Neural cell (in vitro differentiated cells): ENCODE measurements at regions not wholly inside any gene's neighbourhood (a gene's known extent, or its start where the extent isn't known, plus 50 kb on each side); places are given as distances from the start of the nearest gene placed in this dataset.

ENCODE experiments used
- H2AFZ ChIP-seq: fragments of 200-600, 300-800 bp; sonication (generic), shearing (Covaris generic); 2 replicates; pipeline ENCODE4 v1.6.0; 2014; ENCODE audit warnings: low read depth, mild to moderate bottlenecking, antibody characterized with exemption, low read length, moderate library complexity
- H3F3A ChIP-seq: fragments of 200-600 bp; shearing (Covaris generic); 2 replicates; pipeline ENCODE4 v1.6.1; 2016; ENCODE audit warnings: mild to moderate bottlenecking, moderate library complexity, mixed read lengths, antibody characterized with exemption, low read length; ENCODE audit not compliant: insufficient read depth, poor library complexity, severe bottlenecking
- H3K27ac ChIP-seq: fragments of 200-600, 300-800 bp; sonication (generic), shearing (Covaris generic); 2 replicates; pipeline ENCODE4 v1.5.1; 2014; ENCODE audit warnings: mild to moderate bottlenecking, low read length, moderate library complexity
- H3K27me3 ChIP-seq: fragments of 300-800, 200-600 bp; sonication (generic), shearing (Covaris generic); 2 replicates; pipeline ENCODE4 v1.6.0; 2014; ENCODE audit warnings: mild to moderate bottlenecking, low read depth, low read length, moderate library complexity; ENCODE audit not compliant: insufficient read depth
- H3K36me3 ChIP-seq: fragments of 300-800, 200-600 bp; sonication (generic), shearing (Covaris generic); 2 replicates; pipeline ENCODE4 v1.5.1; 2014; ENCODE audit warnings: mild to moderate bottlenecking, antibody characterized with exemption, low read length, moderate library complexity; ENCODE audit not compliant: insufficient read depth
- H3K4me2 ChIP-seq: fragments of 300-800, 200-600 bp; sonication (generic), shearing (Covaris generic); 2 replicates; pipeline ENCODE4 v1.6.0; 2014; ENCODE audit warnings: mild to moderate bottlenecking, low read length
- H3K4me3 ChIP-seq: fragments of 300-800, 200-600 bp; sonication (generic), shearing (Covaris generic); 2 replicates; pipeline ENCODE4 v1.5.1; 2014; ENCODE audit warnings: mild to moderate bottlenecking, low read length, moderate library complexity
- H3K79me2 ChIP-seq: fragments of 200-600 bp; shearing (Covaris generic); replicated peaks from 2 replicates; pipeline ENCODE4 v1.6.0; 2014; ENCODE audit warnings: mild to moderate bottlenecking, low read length, moderate library complexity; ENCODE audit not compliant: insufficient read depth
- H3K9ac ChIP-seq: fragments of 300-800, 200-600 bp; sonication (generic), shearing (Covaris generic); 2 replicates; pipeline ENCODE4 v1.6.1; 2016; ENCODE audit warnings: mild to moderate bottlenecking, low read length, mixed read lengths
- H3K9me2 ChIP-seq: fragments of 200-600 bp; shearing (Covaris generic); 2 replicates; pipeline ENCODE4 v1.6.1; 2016; ENCODE audit warnings: mild to moderate bottlenecking, low read length, mixed read lengths; ENCODE audit not compliant: insufficient read depth
- H3K9me3 ChIP-seq: fragments of 200-600, 300-800 bp; sonication (generic), shearing (Covaris generic); 2 replicates; pipeline ENCODE4 v1.6.1; 2016; ENCODE audit warnings: mild to moderate bottlenecking, mixed run types, low read length, moderate library complexity, mixed read lengths
- H4K20me1 ChIP-seq: fragments of 200-600 bp; shearing (Covaris generic); 2 replicates; pipeline ENCODE4 v1.6.1; 2016; ENCODE audit warnings: mild to moderate bottlenecking, mixed run types; ENCODE audit not compliant: insufficient read depth
- EP300 ChIP-seq: fragments of 450-650 bp; conservative IDR thresholded peaks from 2 replicates; pipeline ENCODE4 v1.6.1; 2014; ENCODE audit warnings: antibody characterized with exemption, mild to moderate bottlenecking, moderate library complexity; ENCODE audit not compliant: poor library complexity, severe bottlenecking
- EZH2 ChIP-seq: fragments of 200-600, 300-800 bp; shearing (Covaris generic), sonication (generic); IDR thresholded peaks from 2 replicates; pipeline ENCODE4 v1.6.1; 2014; ENCODE audit warnings: antibody characterized with exemption, low read length, borderline replicate concordance, mild to moderate bottlenecking; ENCODE audit not compliant: insufficient read depth, poor library complexity, severe bottlenecking
- MXI1 ChIP-seq: fragments of 450-650 bp; conservative IDR thresholded peaks from 2 replicates; pipeline ENCODE4 v1.6.1; 2014; ENCODE audit warnings: antibody characterized with exemption, mild to moderate bottlenecking; ENCODE audit not compliant: poor library complexity, severe bottlenecking
- POLR2AphosphoS5 ChIP-seq: IDR thresholded peaks from 2 replicates; pipeline ENCODE4 v1.6.1; 2012
- RAD21 ChIP-seq: fragments of 450-650 bp; conservative IDR thresholded peaks from 2 replicates; pipeline ENCODE4 v1.6.1; 2014; ENCODE audit warnings: antibody characterized with exemption, mild to moderate bottlenecking, moderate library complexity
- REST ChIP-seq: IDR thresholded peaks from 2 replicates; pipeline ENCODE4 v1.6.1; 2012; ENCODE audit warnings: borderline replicate concordance
- SMC3 ChIP-seq: fragments of 450-650 bp; conservative IDR thresholded peaks from 2 replicates; pipeline ENCODE4 v1.6.1; 2014; ENCODE audit warnings: antibody characterized with exemption, mild to moderate bottlenecking, moderate library complexity; ENCODE audit not compliant: poor library complexity
- TAF1 ChIP-seq: IDR thresholded peaks from 2 replicates; pipeline ENCODE4 v1.6.1; 2012; ENCODE audit warnings: low read depth
- TF ChIP-seq, protein P1 (sequence below): fragments of 450-650 bp; IDR thresholded peaks from 2 replicates; pipeline ENCODE4 v1.5.1; 2014; ENCODE audit warnings: antibody characterized with exemption, mild to moderate bottlenecking, moderate library complexity; ENCODE audit not compliant: poor library complexity, severe bottlenecking

- no peak overlapping the region for H2AFZ ChIP-seq
- H3K36me3 ChIP-seq: no peaks in the 10 kb centered on the region
- no peak overlapping the region for H3K9ac ChIP-seq
- no peak overlapping the region for H3K4me3 ChIP-seq
- no peak overlapping the region for H3K4me2 ChIP-seq
- TF ChIP-seq, protein P1, sequence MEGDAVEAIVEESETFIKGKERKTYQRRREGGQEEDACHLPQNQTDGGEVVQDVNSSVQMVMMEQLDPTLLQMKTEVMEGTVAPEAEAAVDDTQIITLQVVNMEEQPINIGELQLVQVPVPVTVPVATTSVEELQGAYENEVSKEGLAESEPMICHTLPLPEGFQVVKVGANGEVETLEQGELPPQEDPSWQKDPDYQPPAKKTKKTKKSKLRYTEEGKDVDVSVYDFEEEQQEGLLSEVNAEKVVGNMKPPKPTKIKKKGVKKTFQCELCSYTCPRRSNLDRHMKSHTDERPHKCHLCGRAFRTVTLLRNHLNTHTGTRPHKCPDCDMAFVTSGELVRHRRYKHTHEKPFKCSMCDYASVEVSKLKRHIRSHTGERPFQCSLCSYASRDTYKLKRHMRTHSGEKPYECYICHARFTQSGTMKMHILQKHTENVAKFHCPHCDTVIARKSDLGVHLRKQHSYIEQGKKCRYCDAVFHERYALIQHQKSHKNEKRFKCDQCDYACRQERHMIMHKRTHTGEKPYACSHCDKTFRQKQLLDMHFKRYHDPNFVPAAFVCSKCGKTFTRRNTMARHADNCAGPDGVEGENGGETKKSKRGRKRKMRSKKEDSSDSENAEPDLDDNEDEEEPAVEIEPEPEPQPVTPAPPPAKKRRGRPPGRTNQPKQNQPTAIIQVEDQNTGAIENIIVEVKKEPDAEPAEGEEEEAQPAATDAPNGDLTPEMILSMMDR: no peak
- TF ChIP-seq SMC3 (no peak), TAF1 (no peak), REST (no peak)
- no peaks in the 10 kb centered on the region for H3F3A ChIP-seq
- H3K79me2 ChIP-seq: no peaks in the 10 kb centered on the region
- no peak overlapping the region for H3K27ac ChIP-seq
- H3K27me3 ChIP-seq: no peaks in the 10 kb centered on the region
- H3K9me3 ChIP-seq: peaks cover 3% of the 10 kb centered on the region
- no peaks in the 10 kb centered on the region for H4K20me1 ChIP-seq
- H3K9me2 ChIP-seq: no peaks in the 10 kb centered on the region
Measured at GRCh38 chr16:8200839-8201238, 389.5 kb downstream of the TMEM114 start.

GRCh38 chr16:8199390-8199789, 390.9 kb downstream of the TMEM114 start:
- no peak overlapping the region for H2AFZ ChIP-seq
- TF ChIP-seq RAD21: no peak
- TF ChIP-seq EP300: no peak
- no peak for TF ChIP-seq MXI1
- no peak for TF ChIP-seq POLR2AphosphoS5
- TF ChIP-seq EZH2: no peak
- TF ChIP-seq REST: no peak
- TF ChIP-seq TAF1: no peak
- TF ChIP-seq, protein P1: no peak
- TF ChIP-seq SMC3: no peak
- H3K79me2 ChIP-seq: no peaks in the 10 kb centered on the region
- no peaks in the 10 kb centered on the region for H4K20me1 ChIP-seq
- no peaks in the 10 kb centered on the region for H3K27me3 ChIP-seq
- no peaks in the 10 kb centered on the region for H3K36me3 ChIP-seq
- H3K9me3 ChIP-seq: peaks cover 3% of the 10 kb centered on the region
- H3K4me3 ChIP-seq: no peak overlapping the region
- H3K9ac ChIP-seq: no peak overlapping the region
- no peaks in the 10 kb centered on the region for H3K9me2 ChIP-seq
- no peak overlapping the region for H3K27ac ChIP-seq
- H3F3A ChIP-seq: no peaks in the 10 kb centered on the region
- H3K4me2 ChIP-seq: no peak overlapping the region
